ENCODE measurements at regions not wholly inside any gene's neighbourhood (a gene's known extent, or its start where the extent isn't known, plus 50 kb on each side); places are given as distances from the start of the nearest gene placed in this dataset.

GRCh38 chr7:1380821-1381580 is 78.3 kb downstream of the MICALL2 start:
- DNase-seq = no peak

DNA sequence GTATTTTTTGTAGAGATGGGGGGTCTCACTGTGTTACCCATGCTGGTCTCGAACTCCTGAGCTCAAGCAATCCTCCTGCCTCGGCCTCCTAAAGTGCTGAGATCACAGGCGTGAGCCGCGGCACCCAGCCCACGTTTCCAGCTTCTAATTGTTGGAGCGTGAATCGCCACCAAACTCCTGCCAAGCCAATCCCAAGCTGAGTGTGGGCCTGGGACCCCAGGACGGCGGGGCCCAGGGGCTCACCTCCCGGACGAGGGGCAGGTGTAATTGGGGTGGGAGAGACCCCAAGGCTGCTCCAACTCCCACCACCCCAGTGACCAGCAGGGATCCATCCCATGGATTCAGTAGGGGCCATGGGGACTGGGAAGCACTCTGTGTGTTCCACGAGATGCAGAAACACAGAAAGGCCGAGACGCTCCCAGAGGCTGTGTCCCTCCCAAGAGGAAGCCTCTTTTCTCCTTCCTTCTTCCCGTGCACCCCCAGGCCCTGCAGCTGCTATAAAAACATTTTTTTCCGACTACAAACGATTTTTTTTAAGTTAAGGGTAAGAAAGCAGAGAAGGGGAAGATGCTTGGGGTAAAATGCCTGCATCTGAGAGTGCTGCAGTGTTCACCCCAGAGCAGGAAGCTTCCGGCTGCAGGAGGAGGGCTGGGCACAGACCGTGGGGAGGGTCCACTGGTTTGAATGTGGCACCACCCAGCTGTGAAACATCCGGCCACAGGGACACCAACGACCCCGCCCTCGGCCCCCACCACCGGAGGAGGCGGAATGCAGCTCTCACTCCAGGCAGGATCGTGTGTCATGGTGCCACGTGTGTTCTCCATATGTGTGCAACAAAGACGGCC is 76.5 kb downstream of the MICALL2 start:
- DNase-seq = no peak

- no peak for DNase-seq
Observed at GRCh38 chr7:1383398-1384112, 75.7 kb downstream of the MICALL2 start.

- DNase-seq = no peak
Observed at GRCh38 chr7:1384113-1384415, 75.2 kb downstream of the MICALL2 start.

Data from NCI-H2107 (cell line).